ENCODE measurements at regions not wholly inside any gene's neighbourhood (a gene's known extent, or its start where the extent isn't known, plus 50 kb on each side); places are given as distances from the start of the nearest gene placed in this dataset.

DNA sequence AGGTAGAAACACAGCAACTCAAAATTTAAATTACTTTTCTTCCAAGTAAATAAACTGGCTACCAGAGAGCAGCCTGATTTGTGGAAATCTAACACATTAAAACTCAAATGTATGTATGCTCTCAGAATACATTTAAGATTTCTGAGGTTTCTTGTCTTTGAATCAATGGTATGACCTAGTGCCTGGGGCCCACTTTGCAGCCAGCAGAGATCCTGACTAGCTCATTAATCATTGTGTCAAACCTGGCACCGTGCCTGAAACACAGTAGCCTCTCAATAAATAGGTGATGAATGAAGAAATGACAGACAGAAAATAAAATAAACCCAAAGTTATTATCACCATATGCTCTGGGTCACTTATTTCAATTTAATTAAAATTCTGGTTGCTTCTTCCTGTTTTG is 176.2 kb upstream of the FAT3 start:
- TF ChIP-seq, protein P1, sequence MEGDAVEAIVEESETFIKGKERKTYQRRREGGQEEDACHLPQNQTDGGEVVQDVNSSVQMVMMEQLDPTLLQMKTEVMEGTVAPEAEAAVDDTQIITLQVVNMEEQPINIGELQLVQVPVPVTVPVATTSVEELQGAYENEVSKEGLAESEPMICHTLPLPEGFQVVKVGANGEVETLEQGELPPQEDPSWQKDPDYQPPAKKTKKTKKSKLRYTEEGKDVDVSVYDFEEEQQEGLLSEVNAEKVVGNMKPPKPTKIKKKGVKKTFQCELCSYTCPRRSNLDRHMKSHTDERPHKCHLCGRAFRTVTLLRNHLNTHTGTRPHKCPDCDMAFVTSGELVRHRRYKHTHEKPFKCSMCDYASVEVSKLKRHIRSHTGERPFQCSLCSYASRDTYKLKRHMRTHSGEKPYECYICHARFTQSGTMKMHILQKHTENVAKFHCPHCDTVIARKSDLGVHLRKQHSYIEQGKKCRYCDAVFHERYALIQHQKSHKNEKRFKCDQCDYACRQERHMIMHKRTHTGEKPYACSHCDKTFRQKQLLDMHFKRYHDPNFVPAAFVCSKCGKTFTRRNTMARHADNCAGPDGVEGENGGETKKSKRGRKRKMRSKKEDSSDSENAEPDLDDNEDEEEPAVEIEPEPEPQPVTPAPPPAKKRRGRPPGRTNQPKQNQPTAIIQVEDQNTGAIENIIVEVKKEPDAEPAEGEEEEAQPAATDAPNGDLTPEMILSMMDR (IDR thresholded peaks at IDR 0.05; ENCODE audit: extremely low read depth in 1 of 2, insufficient read depth in 1 of 2, low read depth in 1 of 2, low read length in 2 of 2), result no peak
- TF ChIP-seq, protein P2, sequence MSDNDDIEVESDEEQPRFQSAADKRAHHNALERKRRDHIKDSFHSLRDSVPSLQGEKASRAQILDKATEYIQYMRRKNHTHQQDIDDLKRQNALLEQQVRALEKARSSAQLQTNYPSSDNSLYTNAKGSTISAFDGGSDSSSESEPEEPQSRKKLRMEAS (IDR thresholded peaks at IDR 0.05; ENCODE audit: insufficient read depth, insufficient read length), result no peak
- TF ChIP-seq MYC (IDR thresholded peaks at IDR 0.05; ENCODE audit: low read depth, low read length) (no peak), EZH2 (IDR thresholded peaks at IDR 0.05; ENCODE audit: borderline replicate concordance, low read depth, low read length, severe bottlenecking) (no peak), POLR2AphosphoS5 (IDR thresholded peaks at IDR 0.05; ENCODE audit: insufficient read depth, low read depth, low read length) (no peak), JUN (IDR thresholded peaks at IDR 0.05; ENCODE audit: borderline replicate concordance, insufficient read depth, insufficient read length, low read depth) (no peak)

All from endothelial cell of umbilical vein (primary cell).